ENCODE measurements at regions not wholly inside any gene's neighbourhood (a gene's known extent, or its start where the extent isn't known, plus 50 kb on each side); places are given as distances from the start of the nearest gene placed in this dataset.
"Not testable (repeated sequence)": the region's sequence is repeated elsewhere in the genome, so short reads cannot be mapped to it uniquely, and the experiment has no call there.

DNA sequence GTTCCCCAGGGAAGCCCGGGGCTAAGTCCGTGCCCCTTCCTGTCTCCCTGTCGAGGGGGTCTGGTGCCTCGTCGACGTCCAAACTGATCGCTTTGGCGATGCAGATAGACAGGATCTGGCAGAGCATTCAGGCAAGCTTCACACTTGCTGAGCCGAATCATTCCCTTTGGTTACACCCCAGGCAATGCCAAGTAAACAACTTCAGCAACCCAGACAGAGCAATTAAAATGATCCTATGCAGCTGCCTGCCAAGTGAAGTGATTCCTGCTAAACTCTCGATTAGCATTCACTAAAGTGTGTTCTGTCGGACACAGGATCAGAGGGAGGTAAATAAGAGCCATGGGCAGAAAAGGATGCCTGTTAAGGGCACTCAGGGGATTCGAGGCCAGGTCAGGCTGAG lies 108.2 kb upstream of the RAB12 start:
- DNase-seq: peak; percentile 80

DNA sequence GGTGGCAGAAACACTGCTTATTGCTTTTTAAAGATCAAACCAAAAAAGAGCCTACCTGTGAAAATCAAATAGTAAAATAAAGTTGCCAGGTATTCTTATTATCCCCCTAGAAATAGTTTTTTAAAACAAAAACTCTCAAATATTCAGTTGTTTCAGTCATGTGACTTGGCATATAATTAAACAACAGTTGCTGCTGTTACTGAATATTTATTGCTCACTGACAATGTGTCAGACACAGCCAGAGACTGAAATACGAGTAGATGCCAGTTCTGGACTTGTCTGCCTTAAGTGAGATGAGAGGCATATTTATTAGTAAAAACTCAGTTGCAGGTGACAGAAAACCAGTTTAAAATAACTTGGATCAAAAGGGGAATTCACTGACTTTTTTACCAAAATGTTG lies 106.0 kb upstream of the RAB12 start:
- no peak for DNase-seq

DNA sequence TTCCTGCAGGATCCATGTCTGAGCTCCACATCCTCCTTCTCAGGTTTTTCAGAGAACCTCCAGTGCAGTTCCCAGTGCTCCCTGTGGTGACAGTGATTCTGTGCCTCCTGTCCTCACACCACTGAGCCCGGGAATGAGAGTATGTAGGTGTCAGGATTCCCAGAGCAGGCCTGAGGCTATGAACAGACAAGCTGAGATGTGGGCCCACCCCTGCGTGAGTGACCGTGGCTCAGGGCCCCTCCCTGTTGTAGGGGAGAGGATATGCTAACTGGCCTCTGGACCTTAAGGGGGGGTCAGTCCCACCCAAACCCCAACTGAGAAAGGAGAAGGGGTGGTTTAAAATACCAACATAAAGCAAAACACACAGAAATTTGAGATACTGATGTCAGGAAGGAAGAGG lies 104.8 kb upstream of the RAB12 start:
- no peak for DNase-seq

DNA sequence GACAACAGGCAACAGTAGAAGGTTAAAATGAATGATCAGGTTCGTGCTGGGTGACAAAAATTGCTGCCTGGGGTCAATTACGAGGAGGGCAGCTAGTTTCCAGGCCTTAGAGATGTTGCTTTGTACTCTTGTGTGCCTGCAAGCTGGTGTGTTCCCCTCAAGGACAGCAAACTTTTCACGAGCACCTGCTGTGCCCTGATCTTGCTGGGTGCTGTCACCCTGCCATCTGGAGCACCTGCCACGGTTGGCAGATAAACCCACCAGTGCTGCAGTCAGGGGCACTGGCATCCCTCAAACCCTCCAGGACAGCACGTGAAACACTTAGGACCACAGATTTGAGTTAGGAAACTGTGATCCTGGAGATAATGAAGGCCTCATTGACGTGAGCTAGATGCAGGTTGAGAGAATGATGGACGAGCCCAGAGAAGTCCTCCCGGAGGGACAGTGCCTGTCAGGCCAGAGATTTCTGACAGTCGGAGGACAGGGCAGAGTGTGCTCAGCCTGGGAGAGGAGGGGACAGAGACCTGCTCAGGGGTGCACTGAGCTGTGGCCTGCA lies 104.3 kb upstream of the RAB12 start:
- DNase-seq: no peak

DNA sequence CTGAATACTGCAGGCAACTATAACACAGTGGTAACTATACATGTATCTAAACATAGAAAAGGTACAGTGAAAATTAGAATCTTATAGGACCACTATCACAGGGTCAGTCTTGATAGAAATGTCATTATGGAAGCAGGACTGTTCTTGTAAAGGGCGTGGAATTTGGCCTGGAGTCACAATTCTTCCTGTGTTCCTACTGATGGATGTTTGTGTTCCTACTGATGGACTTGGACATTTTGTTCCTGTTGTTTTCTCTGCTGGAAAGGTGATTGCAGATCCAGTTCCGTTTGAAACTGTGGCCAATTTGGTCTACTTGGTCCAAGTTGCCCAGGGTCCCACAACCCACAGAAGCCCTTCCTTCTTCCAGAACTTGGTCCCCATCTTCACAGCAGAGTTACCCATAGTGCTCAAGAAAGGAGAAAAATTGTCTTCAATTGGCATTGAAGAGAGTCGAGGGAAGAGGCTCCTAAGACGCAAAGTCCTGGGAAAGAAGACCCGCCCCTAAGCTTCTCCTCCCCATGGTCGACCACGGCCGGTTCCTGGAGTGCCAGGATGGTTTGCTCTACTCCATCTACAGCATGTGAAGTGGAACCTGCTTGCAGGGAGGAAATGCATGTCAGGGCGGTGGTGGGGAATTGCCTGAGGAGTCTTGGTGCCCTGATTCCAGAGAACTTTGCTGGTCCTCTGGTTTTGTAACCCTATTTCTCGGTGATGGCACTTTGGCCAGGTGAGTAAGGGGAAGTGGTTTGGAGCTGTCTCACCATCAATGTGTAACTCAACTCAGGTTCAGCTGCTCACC lies 102.8 kb upstream of the RAB12 start:
- DNase-seq: no peak

DNA sequence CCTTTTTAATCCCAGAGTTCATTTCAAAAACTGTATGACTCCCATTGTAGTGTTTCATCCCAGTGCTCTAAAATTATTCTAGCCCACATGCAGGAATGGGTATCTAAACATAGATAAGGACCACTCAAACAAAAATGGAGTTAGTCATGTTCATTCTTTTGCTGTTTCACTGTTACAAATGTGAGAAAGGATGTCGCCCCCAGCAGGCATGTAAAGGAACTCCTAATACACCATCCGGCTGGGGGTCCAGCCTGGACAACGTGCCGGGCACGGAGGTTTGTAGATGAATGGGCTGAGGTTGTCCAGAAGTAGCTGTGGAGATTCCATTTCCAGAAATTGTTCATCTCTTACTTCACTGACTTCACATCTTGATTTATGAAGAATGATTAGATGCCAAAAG lies 101.9 kb upstream of the RAB12 start:
- no peak for DNase-seq

DNA sequence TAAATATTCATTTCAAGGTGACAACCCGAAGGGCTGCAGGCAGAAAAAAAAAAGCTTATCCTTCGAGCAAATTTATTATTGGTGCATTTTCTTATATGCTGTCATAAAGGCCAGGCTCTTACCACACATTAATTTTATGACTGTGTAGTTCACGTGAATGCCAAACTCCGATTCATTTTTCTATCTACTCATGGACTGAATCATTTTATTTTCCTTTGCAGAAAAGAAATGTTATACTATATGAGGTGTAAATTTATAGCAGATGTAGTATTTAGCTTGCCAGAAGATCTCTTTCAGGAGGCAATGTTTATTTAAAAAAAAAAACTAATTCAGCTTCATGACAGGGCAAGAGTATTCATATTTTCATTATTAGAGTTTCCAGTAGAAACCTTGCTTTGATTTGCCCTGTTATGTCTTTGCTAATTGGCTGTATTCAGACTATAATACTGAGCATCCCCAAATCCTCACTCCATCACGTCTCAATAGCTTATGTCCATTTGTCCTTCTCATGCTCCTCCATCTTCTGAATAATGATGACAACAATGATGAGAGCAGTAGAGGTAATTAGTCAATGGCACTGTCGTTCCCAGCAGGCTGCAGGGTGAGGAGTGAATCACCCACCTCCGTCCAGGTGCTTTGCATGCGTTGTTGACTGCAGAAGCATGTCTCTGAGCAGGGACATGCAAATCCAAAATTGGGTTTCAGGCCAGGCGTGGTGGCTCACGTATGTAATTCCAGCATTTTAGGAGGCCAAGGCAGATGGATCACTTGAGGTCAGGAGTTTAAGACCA lies 101.1 kb upstream of the RAB12 start:
- no peak for DNase-seq

DNA sequence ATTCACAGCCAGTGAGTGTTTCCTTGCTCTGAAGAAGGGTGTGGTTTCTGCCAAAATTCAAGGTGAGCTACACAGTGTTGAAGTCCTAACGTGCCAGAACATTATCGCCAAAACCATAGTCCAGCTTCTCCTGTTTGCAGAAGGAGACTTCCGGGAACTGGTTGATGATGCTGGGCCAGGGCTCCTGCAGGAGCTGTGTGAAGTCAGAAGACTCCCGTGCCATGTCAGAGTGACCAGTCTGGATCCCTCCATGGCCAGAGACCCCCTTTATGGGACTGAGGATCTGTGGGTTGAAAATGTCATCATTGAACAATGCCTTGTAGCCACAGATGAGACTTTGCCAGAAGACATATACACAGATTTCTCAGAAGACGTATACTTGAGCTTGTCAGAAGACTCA lies 96.0 kb upstream of the RAB12 start:
- DNase-seq: no peak

DNA sequence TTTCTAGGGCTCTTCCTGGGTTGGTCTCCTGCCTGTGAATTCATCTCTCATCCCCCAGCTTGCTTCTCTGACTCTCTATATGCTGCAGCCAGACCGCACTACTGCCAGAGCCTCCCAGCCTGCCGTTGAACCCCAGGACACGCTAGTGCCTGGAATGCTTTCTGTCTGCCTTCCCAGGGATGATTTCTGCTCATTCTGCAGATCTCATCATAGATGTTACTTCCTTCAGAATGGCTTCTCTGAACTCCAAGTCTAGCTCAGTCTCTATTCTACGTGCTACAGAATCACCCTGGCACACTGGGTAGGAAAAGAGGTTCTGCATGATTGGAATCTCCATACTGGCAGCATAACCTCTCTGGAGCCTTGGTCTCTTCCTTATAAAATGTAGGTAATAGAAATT lies 94.8 kb upstream of the RAB12 start:
- DNase-seq: no peak

DNA sequence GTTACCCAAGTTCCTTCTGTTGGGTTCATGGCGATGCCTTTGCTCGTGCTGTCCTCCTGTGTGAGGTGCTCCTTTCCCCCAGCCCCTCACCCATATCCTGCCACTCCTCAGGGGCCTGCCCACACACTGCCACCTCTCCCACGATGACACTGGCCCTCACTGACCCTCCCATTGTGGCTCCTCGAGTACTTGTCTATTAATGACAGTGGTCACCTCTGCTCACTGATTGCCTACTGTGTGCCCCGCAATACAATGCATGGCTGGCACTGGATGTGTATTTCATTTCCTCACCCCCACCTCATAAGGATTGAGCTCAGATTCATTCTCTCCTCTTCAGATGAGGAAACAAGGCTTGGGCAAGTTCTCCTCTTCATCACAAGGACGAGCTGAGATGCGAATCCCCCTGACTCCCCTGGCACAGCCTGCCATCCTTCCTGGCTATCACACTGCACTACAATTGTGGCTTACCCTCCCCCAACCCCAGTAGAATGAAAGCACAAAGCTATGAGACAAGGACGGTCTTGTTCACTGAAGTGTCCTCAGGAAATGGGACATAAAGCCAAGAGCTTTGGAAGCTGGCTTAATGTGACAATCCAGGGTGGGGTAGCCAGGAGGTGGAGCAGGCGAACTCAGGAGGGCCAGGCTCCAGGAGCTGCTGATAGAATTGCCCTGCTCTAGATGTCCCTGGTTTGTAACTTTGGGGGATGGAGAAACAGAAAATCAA lies 93.9 kb upstream of the RAB12 start:
- DNase-seq: no peak

DNA sequence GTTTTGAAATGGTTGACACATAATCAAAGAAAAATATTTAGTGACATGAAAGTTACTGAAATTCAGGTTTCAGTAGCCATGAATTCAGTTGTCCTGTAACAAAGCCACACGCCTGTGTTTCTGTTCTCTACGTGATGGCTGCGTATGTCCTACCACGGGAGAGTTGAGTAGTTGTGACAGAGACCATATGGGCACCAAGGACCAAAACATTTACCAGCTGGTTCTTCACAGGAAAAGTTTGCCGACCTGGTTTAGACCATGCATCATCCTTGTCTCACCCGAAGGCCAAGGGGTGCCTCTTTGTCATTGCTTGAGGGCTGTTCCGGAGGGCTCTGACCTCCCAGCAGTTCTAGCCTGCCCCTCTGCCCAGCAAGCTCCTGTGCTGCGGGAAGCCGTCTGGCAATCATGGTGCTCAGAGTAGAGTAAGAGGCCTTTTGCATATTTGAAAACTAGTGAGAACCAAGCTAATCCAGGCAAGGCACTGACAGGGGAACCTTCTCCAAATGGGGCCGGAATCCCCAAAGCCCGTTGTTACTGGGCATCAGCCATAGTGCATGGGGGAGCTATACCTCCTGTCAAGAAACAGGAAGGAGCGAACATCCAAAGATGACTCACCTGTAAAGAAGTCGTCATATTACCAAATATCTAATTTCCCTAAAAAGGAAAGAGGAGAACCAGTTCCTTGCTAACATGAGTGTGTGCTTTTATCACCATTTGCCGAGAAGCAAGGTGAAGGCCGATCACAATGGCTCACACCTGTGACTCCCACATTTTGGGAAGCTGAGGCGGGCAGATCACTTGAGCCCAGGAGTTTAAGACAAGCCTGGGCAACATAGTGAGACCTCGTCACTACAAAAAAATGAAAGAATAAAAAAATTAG lies 92.6 kb upstream of the RAB12 start:
- DNase-seq: no peak

DNA sequence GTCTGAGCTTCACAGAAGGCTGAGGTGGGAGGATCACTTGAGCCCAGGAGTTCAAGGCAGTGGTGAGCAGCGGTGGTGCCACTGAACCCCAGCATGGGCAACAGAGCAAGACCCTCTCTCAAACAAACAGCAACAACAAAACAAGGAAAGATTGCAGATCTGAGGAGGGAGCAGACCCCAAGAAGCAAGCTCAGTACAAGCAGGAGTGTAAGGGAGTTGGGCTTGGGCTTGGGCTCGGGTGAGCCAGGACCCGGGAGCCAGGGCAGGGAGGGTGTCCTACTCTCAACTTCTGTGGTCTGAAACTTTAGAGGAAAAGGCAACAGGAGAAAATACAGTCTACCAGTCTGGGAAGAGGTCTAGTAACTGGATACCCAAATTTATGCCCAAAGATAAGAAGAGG lies 92.0 kb upstream of the RAB12 start:
- DNase-seq: no peak

DNA sequence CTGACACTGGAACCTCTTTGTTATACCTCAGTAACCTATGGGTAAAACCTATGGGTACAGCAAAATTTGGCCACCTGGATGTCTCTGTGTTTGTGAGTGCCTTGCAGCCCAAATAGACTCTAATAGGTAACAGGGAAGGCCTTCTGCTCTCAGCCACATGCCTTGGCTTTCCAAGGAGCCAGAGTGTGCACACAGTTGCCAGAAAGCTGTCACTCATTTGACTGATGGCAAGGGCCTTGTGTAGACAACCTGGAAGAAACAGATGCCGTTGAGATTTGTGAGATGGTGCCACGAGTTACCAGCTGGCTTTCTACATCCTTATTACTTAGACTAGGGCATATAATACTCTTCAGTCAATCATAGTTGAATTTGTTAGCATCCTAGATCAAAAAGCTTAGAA lies 90.1 kb upstream of the RAB12 start:
- no peak for DNase-seq

DNA sequence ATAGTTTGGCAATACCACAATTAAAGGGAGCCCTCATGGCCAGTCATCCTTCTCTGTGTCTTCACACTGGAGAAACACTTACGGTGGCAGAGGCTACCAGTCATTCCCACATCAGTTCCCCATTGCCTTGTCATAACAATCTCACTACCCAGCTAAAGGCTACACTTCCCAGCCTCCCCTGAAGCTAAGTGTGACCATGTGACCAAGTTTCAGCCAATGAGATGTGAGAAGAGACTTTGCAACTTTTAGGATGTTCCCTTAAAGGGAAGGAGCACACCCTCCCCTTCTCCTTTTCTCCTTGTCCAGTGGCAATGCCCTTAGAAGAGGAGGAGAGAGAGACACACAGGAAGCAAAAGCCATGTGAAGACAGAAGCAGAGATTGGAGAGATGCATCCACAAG lies 89.0 kb upstream of the RAB12 start:
- DNase-seq: no peak

DNA sequence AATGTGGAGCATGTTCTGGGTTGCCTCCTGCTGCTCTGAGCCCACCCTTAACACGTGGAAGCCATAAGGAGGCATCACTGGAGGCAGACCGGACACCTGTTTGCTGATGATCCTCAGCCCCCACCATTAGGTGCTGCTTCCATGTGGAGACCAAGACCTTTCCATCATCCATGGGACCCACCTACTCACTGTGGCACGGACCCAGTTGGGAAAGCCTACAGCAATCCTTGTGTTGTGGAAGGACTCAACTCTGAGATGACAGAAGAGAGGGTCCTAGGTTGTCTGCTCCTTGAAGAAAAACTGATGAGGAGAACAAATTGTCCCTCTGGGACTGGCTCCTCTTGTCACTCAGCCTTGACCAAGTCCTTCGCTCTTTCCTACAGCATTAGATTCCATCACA lies 86.5 kb upstream of the RAB12 start:
- no peak for DNase-seq

DNA sequence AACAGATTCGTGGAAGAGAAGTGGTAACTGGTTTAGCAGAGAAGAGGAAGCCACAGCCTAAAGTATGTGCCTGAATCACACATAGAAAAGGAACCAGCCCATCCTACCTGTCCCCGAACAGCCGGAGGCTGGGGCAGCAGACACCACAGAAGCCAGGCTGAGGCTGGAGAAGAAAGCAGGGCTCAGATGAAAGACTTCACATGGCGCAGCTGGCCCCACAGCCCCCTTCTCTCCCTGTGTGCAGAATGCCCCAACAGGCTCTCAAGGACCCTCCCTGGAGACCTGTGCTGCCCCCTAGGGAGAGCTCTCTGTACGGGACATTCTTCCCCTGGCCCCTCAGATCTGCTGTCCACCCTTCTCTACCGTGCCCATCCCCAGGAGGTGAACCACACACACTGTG lies 83.5 kb upstream of the RAB12 start:
- DNase-seq: no peak

DNA sequence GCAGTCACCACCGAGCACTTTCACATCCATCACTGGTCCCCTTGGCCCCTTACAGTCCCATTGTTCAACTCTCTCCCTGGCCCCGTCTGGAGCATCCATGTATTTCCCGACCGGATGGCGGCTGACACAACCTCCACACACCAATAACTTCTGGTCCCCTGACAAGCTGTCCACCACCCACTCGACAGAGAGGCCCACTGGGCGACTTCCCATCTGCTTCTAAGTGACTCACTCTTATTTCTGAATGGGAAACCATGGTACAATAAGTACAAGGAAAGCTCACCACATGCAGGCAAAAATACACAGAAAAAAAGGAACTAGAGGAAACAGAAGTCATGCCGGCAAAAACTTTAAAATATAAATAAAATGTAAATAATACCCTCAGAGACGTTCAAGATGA lies 82.9 kb upstream of the RAB12 start:
- DNase-seq: no peak

DNA sequence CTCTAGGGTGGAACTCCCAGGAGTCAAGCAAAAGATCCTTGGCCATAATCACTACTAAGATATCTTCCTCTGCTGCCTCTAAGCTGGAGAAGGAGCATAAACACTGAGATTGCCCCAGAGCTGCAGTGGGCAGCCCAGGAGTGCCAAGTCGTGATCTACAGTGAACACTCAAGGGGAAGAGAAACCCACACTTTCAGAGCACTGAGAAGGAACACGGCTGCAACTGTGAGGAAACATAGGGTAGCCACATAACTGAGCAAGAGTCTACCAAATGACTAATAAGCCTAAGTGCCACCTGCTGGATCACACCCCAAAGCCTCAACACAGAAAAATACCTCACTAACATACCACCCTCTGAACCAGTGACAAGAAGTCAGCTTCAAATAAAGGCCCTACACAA lies 79.6 kb upstream of the RAB12 start:
- DNase-seq: no peak

DNA sequence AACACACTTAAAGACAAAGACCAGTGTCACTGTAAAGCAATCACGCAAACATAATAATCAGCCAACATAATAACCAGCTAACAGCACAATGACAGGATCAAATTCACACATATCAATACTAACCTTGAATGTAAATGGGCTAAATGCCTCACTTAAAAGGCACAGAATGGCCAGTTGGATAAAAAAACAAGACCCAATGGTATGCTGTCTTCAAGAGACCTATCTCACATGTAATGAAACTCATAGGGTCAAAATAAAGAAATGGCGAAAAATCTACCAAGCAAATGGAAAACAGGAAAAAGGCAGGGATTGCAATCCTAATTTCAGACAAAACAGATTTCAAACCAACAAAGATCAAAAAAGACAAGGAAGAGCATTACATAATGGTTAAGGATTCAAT lies 78.2 kb upstream of the RAB12 start:
- not testable (repeated sequence) for DNase-seq

DNA sequence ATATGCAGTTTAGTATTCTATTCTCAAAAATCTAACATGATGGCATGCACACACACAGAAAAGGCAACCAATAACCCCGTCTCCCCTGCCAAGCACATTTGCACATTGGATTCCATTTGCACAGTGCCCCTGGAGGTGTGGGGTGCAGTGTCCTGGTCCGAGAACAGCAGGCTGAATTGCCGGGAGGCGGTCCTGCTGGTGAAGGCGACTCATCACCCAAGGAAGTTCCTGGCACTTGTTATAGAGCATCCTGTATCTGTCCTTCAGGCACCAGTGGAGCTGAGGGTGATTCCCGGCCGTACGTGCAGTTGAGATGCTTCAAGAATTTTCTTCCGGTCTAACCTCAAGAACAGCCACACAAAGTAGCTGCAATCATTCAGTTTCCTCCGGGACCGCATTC lies 73.0 kb upstream of the RAB12 start:
- DNase-seq: no peak

DNA sequence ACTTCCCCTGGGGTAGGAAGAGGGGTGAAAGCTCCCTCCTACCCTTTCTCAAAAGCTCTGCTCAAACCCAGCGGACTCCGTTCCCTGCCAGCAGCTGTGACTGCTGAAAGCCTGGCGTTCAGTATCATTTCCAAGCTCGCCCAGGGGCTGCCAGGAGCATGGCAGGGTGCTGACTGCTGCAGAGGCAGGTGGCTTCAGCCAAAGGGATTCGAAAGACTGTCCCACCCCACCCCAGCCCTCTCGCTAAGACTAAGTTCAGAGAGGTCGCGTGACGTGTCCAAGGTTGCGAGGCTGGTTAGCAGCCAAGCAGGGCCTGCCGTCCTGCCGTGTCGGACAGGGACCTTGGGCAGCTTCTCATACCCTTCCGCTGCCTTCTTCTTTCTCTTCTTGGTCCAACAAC lies 72.3 kb upstream of the RAB12 start:
- DNase-seq: no peak

DNA sequence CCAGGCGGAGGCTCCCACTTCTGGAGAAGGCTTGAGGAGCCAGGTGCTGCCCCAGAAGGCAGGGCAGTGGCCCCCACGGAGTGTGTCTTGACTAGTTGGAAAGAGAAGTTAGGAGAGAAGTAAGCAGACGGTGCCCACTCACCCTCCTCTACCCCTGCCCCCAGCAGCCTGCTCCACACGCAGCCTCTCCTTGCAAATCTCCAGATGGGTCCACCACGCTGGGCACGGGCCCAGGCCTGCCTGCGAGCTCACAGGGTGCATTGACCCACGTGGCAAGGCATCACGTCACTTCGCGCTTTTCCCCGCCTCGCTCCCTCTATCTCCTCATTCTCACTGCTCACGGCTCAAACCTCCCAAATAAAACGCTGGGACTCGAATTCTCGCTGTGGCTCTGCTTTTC lies 71.8 kb upstream of the RAB12 start:
- DNase-seq: no peak

DNA sequence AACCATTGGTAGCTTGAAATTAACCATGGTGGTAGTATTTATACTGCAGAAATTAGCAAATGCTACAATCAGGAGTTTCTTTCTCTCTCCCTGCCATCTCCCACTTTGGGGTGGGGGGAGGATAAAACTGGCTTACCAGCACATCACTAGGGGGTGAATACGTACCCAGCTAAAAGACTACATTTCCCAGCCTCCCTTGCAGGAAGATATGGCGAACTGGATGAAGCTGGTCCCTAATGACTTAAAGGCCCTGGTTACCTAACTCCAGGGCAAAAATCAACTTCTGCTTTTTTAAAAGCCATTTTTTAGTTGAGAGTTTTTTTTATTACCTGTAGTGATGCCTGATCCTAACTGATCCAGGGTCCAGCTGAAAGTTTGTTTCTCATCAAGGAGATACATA lies 70.3 kb upstream of the RAB12 start:
- DNase-seq: no peak

Data from NCI-H1417 treated with DMSO at 0.1 percent for 48 hours (cell line).